ENCODE measurements at regions not wholly inside any gene's neighbourhood (a gene's known extent, or its start where the extent isn't known, plus 50 kb on each side); places are given as distances from the start of the nearest gene placed in this dataset.

GRCh38 chr2:204321910-204322751 is 223.1 kb upstream of the PARD3B start:
- H3K4me3 ChIP-seq, result no peak overlapping the region
- no peaks in the 10 kb centered on the region for H3K36me3 ChIP-seq
- no peak for TF ChIP-seq EP300 (IDR thresholded peaks at IDR 0.05)
- TF ChIP-seq POLR2AphosphoS5 (IDR thresholded peaks at IDR 0.05), result no peak
- no peak for TF ChIP-seq POLR2A (IDR thresholded peaks at IDR 0.05)
- no peak for TF ChIP-seq CTCF (IDR thresholded peaks at IDR 0.05)
- no peaks in the 10 kb centered on the region for H3K27me3 ChIP-seq
- no peaks in the 10 kb centered on the region for H3K9me3 ChIP-seq
- DNase-seq, result peak in 1 of 2 donors; percentile 46
- intact Hi-C loops (cut with DNase I; ENCODE audit: low total_unique reads), result loop anchor here (10.0 kb wide), 2 partner anchors 373 to 1353 kb away; no protein-coding TSS in a partner anchor
- peaks cover 0 to 12% (median 6%) of the 10 kb centered on the region in 4 donors for H3K4me1 ChIP-seq
- H3K27ac ChIP-seq, result peak overlapping the region in 3 of 5 donors; percentile 11 to 48 (median 29)
- WGBS, 5 donors, result 66 to 75% (median 70%) methylated on average over 9 of the region's 9 CpGs

DNA sequence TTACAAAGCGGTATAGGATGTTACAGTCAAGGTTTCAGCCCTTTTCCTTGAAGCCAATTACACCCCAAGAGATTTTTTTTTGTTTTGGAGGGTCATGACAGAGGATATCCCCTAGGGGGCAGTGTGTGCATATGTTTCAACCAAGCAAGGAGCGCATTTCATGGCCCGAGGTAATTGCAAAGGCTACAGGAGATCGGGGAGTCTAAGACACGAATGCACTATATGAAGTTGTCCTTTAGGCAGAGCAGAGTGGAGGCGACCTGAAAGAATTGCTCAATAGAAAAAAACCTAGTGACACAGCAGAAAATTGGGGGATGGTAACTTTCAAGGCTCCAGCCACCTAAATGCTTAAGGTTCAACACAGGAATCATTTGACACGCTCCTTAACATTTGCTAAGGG is 219.8 kb upstream of the PARD3B start:
- Histone ChIP-seq H3K27me3 (no peaks in the 10 kb centered on the region), H3K4me1 (peaks cover 0 to 12% (median 6%) of the 10 kb centered on the region in 4 donors), H3K36me3 (no peaks in the 10 kb centered on the region), H3K27ac (no peak overlapping the region), H3K4me3 (no peak overlapping the region), H3K9me3 (no peaks in the 10 kb centered on the region)
- peak; percentile 64 to 92 for DNase-seq
- intact Hi-C loops (cut with DNase I; ENCODE audit: low total_unique reads), result loop anchor here (10.0 kb wide), 2 partner anchors 369 to 1349 kb away; no protein-coding TSS in a partner anchor
- TF ChIP-seq POLR2A (IDR thresholded peaks at IDR 0.05) (no peak), CTCF (IDR thresholded peaks at IDR 0.05) (peak in 6 of 7 experiments; percentile 38 to 86 (median 82))
- WGBS, 5 donors, result 14 to 18% (median 16%) methylated on average over 7 of the region's 7 CpGs

DNA sequence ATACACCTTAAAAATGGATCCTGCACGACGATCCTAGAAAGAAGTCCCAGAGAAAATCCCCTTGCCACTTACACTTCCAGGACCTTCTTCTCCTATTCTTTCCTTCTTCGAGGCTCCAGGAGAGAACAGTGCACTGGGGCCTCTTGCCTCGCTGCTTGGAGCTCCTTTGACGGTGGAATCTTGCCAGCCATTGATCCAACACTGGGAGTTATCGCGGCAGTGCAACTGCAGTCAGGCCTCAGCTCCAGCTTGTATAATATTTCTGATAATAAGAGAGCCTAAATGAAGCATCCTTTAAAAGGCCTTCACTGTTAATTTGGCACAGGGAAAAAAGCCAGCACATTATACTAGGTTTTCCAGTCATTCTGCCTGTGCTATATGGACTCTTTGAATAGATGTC is 216.9 kb upstream of the PARD3B start:
- TF ChIP-seq POLR2A (IDR thresholded peaks at IDR 0.05) (no peak), EP300 (IDR thresholded peaks at IDR 0.05) (no peak), CTCF (IDR thresholded peaks at IDR 0.05) (no peak), POLR2AphosphoS5 (IDR thresholded peaks at IDR 0.05) (no peak)
- Histone ChIP-seq H3K9me3 (no peaks in the 10 kb centered on the region), H3K27ac (no peak overlapping the region), H3K4me3 (no peak overlapping the region), H3K36me3 (no peaks in the 10 kb centered on the region), H3K27me3 (no peaks in the 10 kb centered on the region), H3K4me1 (peaks cover 0 to 7% (median 3%) of the 10 kb centered on the region in 4 donors)
- DNase-seq, result no peak
- WGBS, 5 donors, result 75 to 87% (median 83%) methylated on average over 7 of the region's 7 CpGs
- intact Hi-C loops (cut with DNase I; ENCODE audit: low total_unique reads), result loop anchor here (10.0 kb wide), 2 partner anchors 366 to 1346 kb away; no protein-coding TSS in a partner anchor

- no peak for TF ChIP-seq EP300 (IDR thresholded peaks at IDR 0.05)
- TF ChIP-seq POLR2AphosphoS5 (IDR thresholded peaks at IDR 0.05), result no peak
- no peak for TF ChIP-seq CTCF (IDR thresholded peaks at IDR 0.05)
- no peak for TF ChIP-seq POLR2A (IDR thresholded peaks at IDR 0.05)
- Histone ChIP-seq H3K4me1 (peaks cover 0 to 7% (median 3%) of the 10 kb centered on the region in 4 donors), H3K4me3 (no peak overlapping the region), H3K27me3 (no peaks in the 10 kb centered on the region), H3K9me3 (no peaks in the 10 kb centered on the region), H3K27ac (no peak overlapping the region), H3K36me3 (no peaks in the 10 kb centered on the region)
- 74 to 90% (median 75%) methylated on average over 6 of the region's 6 CpGs for WGBS, 5 donors
- DNase-seq, result no peak
- intact Hi-C loops (cut with DNase I; ENCODE audit: low total_unique reads), result loop anchor here (10.0 kb wide), 2 partner anchors 366 to 1346 kb away; no protein-coding TSS in a partner anchor
These were observed 216.3 kb upstream of the PARD3B start for GRCh38 chr2:204329016-204329415.

All from stomach (tissue), 8 donors.